NB4 (cell line): ENCODE measurements at regions not wholly inside any gene's neighbourhood (a gene's known extent, or its start where the extent isn't known, plus 50 kb on each side); places are given as distances from the start of the nearest gene placed in this dataset.

Experiments
- CTCF ChIP-seq: IDR thresholded peaks from one replicate; pipeline ENCODE4 v1.5.1; 2012; ENCODE audit warnings: low read depth, low read length
- MYC ChIP-seq: IDR thresholded peaks from 2 replicates; pipeline ENCODE4 v1.6.1; 2011; ENCODE audit warnings: low read depth, low read length
- POLR2A ChIP-seq: IDR thresholded peaks from 2 replicates; pipeline ENCODE4 v1.6.1; 2011; ENCODE audit warnings: mild to moderate bottlenecking; ENCODE audit not compliant: insufficient read length; ENCODE audit errors: extremely low read depth

- TF ChIP-seq CTCF = no peak
- TF ChIP-seq POLR2A = no peak
- no peak for TF ChIP-seq MYC
Measured at GRCh38 chr1:14061204-14061603, 361.2 kb downstream of the PRDM2 start.
